Loucy (cell line): ENCODE measurements at regions not wholly inside any gene's neighbourhood (a gene's known extent, or its start where the extent isn't known, plus 50 kb on each side); places are given as distances from the start of the nearest gene placed in this dataset.
"Not testable (repeated sequence)": the region's sequence is repeated elsewhere in the genome, so short reads cannot be mapped to it uniquely, and the experiment has no call there.

Experiments used
- H2AFZ ChIP-seq: fragments of 200-600 bp; sonication (generic); 2 replicates; pipeline ENCODE4 v1.6.0; 2016; ENCODE audit warnings: antibody characterized with exemption, mild to moderate bottlenecking, low read length, moderate library complexity
- H3F3A ChIP-seq: fragments of 200-600 bp; 2 replicates; pipeline ENCODE4 v1.6.0; 2016; ENCODE audit warnings: antibody characterized with exemption, low read depth, mild to moderate bottlenecking
- H3K27me3 ChIP-seq: fragments of 200-600 bp; sonication (generic); 2 replicates; pipeline ENCODE4 v1.6.1; 2014; ENCODE audit warnings: low read length, mild to moderate bottlenecking; ENCODE audit not compliant: insufficient read depth, poor library complexity, severe bottlenecking
- H3K36me3 ChIP-seq: fragments of 200-600 bp; sonication (generic); 2 replicates; pipeline ENCODE4 v1.6.1; 2016; ENCODE audit warnings: low read length; ENCODE audit not compliant: insufficient read depth
- H3K4me1 ChIP-seq: fragments of 200-600 bp; sonication (generic); 2 replicates; pipeline ENCODE4 v1.5.1; 2014; ENCODE audit warnings: low read length, mild to moderate bottlenecking; ENCODE audit not compliant: insufficient read depth, poor library complexity, severe bottlenecking
- H3K4me2 ChIP-seq: fragments of 200-600 bp; sonication (generic); 2 replicates; pipeline ENCODE4 v1.6.0; 2014; ENCODE audit warnings: antibody characterized with exemption, low read length, low read depth, mild to moderate bottlenecking; ENCODE audit not compliant: poor library complexity, severe bottlenecking
- H3K4me3 ChIP-seq: fragments of 200-600 bp; sonication (generic); 2 replicates; pipeline ENCODE4 v1.5.1; 2014; ENCODE audit warnings: low read length, mild to moderate bottlenecking, mixed read lengths; ENCODE audit not compliant: poor library complexity, severe bottlenecking
- H3K79me2 ChIP-seq: fragments of 200-600 bp; sonication (generic); 2 replicates; pipeline ENCODE4 v1.6.1; 2014; ENCODE audit warnings: low read length; ENCODE audit not compliant: insufficient read depth
- H3K9ac ChIP-seq: fragments of 200-600 bp; sonication (generic); 2 replicates; pipeline ENCODE4 v1.6.0; 2014; ENCODE audit warnings: mild to moderate bottlenecking, low read depth, low read length, moderate library complexity; ENCODE audit not compliant: poor library complexity, severe bottlenecking
- H3K9me2 ChIP-seq: fragments of 200-600 bp; sonication (generic); replicated peaks from 2 replicates; pipeline ENCODE4 v1.6.1; 2016; ENCODE audit warnings: low read depth, low read length, mixed read lengths
- H3K9me3 ChIP-seq: fragments of 200-600 bp; sonication (generic); 2 replicates; pipeline ENCODE4 v1.6.1; 2014; ENCODE audit warnings: mild to moderate bottlenecking, antibody characterized with exemption, low read length, low read depth; ENCODE audit not compliant: insufficient read depth
- H4K20me1 ChIP-seq: fragments of 200-600 bp; sonication (generic); 2 replicates; pipeline ENCODE4 v1.6.0; 2014; ENCODE audit warnings: antibody characterized with exemption, low read length, mild to moderate bottlenecking; ENCODE audit not compliant: insufficient read depth, poor library complexity, severe bottlenecking
- EZH2phosphoT487 ChIP-seq: fragments of 200-600 bp; IDR thresholded peaks from 2 replicates; pipeline ENCODE4 v1.6.1; 2018; ENCODE audit warnings: antibody characterized with exemption, mild to moderate bottlenecking, moderate library complexity, borderline replicate concordance
- TF ChIP-seq, protein P1 (sequence below): fragments of 200-600 bp; sonication (generic); conservative IDR thresholded peaks from 2 replicates; pipeline ENCODE4 v1.5.1; 2014; ENCODE audit warnings: mild to moderate bottlenecking, antibody characterized with exemption, low read length

GRCh38 chr3:27044931-27045481, 324.2 kb downstream of the NEK10 start:
- H3K4me3 ChIP-seq: no peak overlapping the region
- TF ChIP-seq, protein P1, sequence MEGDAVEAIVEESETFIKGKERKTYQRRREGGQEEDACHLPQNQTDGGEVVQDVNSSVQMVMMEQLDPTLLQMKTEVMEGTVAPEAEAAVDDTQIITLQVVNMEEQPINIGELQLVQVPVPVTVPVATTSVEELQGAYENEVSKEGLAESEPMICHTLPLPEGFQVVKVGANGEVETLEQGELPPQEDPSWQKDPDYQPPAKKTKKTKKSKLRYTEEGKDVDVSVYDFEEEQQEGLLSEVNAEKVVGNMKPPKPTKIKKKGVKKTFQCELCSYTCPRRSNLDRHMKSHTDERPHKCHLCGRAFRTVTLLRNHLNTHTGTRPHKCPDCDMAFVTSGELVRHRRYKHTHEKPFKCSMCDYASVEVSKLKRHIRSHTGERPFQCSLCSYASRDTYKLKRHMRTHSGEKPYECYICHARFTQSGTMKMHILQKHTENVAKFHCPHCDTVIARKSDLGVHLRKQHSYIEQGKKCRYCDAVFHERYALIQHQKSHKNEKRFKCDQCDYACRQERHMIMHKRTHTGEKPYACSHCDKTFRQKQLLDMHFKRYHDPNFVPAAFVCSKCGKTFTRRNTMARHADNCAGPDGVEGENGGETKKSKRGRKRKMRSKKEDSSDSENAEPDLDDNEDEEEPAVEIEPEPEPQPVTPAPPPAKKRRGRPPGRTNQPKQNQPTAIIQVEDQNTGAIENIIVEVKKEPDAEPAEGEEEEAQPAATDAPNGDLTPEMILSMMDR: no peak
- TF ChIP-seq EZH2phosphoT487: no peak
- no peaks in the 10 kb centered on the region for H3F3A ChIP-seq
- H3K79me2 ChIP-seq: no peaks in the 10 kb centered on the region
- H3K9me2 ChIP-seq: no peaks in the 10 kb centered on the region
- H3K4me1 ChIP-seq: no peaks in the 10 kb centered on the region
- H2AFZ ChIP-seq: no peak overlapping the region
- H3K36me3 ChIP-seq: no peaks in the 10 kb centered on the region
- H3K9ac ChIP-seq: no peak overlapping the region
- H3K9me3 ChIP-seq: no peaks in the 10 kb centered on the region
- no peak overlapping the region for H3K4me2 ChIP-seq
- H4K20me1 ChIP-seq: no peaks in the 10 kb centered on the region
- no peaks in the 10 kb centered on the region for H3K27me3 ChIP-seq

GRCh38 chr3:27046351-27046750, 322.8 kb downstream of the NEK10 start:
- Histone ChIP-seq H3K4me2 (no peak overlapping the region), H3K36me3 (no peaks in the 10 kb centered on the region)

GRCh38 chr3:27049792-27050191, 319.4 kb downstream of the NEK10 start:
- Histone ChIP-seq H3K4me3 (no peak overlapping the region), H3K9me3 (no peaks in the 10 kb centered on the region), H3K9me2 (no peaks in the 10 kb centered on the region), H2AFZ (no peak overlapping the region), H3K27me3 (no peaks in the 10 kb centered on the region), H4K20me1 (no peaks in the 10 kb centered on the region), H3K4me2 (no peak overlapping the region), H3F3A (no peaks in the 10 kb centered on the region), H3K36me3 (no peaks in the 10 kb centered on the region), H3K9ac (no peak overlapping the region), H3K4me1 (no peaks in the 10 kb centered on the region), H3K79me2 (no peaks in the 10 kb centered on the region)
- no peak for TF ChIP-seq EZH2phosphoT487
- TF ChIP-seq, protein P1: no peak

More at GRCh38 chr3:27046351-27046750, 322.8 kb downstream of the NEK10 start:
- no peak overlapping the region for H3K9ac ChIP-seq
- H4K20me1 ChIP-seq: no peaks in the 10 kb centered on the region
- H2AFZ ChIP-seq: no peak overlapping the region
- H3K9me3 ChIP-seq: no peaks in the 10 kb centered on the region
- no peak for TF ChIP-seq EZH2phosphoT487
- H3F3A ChIP-seq: no peaks in the 10 kb centered on the region
- H3K27me3 ChIP-seq: no peaks in the 10 kb centered on the region
- no peaks in the 10 kb centered on the region for H3K79me2 ChIP-seq
- no peaks in the 10 kb centered on the region for H3K9me2 ChIP-seq
- H3K4me3 ChIP-seq: no peak overlapping the region
- no peaks in the 10 kb centered on the region for H3K4me1 ChIP-seq

GRCh38 chr3:27051527-27051926, 317.7 kb downstream of the NEK10 start:
- H3K27me3 ChIP-seq, H3K36me3 ChIP-seq, H3K4me3 ChIP-seq, H4K20me1 ChIP-seq, H3K9ac ChIP-seq, H3F3A ChIP-seq, H3K9me3 ChIP-seq, H3K79me2 ChIP-seq, H3K9me2 ChIP-seq, H3K4me2 ChIP-seq, H2AFZ ChIP-seq, H3K4me1 ChIP-seq: not testable (repeated sequence)
